GM21515 (cell line): ENCODE measurements at regions not wholly inside any gene's neighbourhood (a gene's known extent, or its start where the extent isn't known, plus 50 kb on each side); places are given as distances from the start of the nearest gene placed in this dataset.
"Not testable (repeated sequence)": the region's sequence is repeated elsewhere in the genome, so short reads cannot be mapped to it uniquely, and the experiment has no call there.

ENCODE experiments used
- ATAC-seq: cut with Tn5 transposase; IDR thresholded peaks from one replicate; pipeline ENCODE4 v1.9.1; 2021; ENCODE audit not compliant: unreplicated experiment

- not testable (repeated sequence) for ATAC-seq
These were observed 186.7 kb downstream of the SPATA31A6 start for GRCh38 chr9:42370172-42370571.

- ATAC-seq, result not testable (repeated sequence)
These were observed 188.0 kb downstream of the SPATA31A6 start for GRCh38 chr9:42371417-42371816.

GRCh38 chr9:42377530-42378417, 194.3 kb downstream of the SPATA31A6 start:
- ATAC-seq, result not testable (repeated sequence)

GRCh38 chr9:42378418-42378815, 195.0 kb downstream of the SPATA31A6 start:
- ATAC-seq, result no peak

- not testable (repeated sequence) for ATAC-seq
These were observed 196.1 kb downstream of the SPATA31A6 start for GRCh38 chr9:42379602-42380001.

GRCh38 chr9:42384585-42384984, 201.1 kb downstream of the SPATA31A6 start:
- not testable (repeated sequence) for ATAC-seq

GRCh38 chr9:42385574-42386120, 202.2 kb downstream of the SPATA31A6 start:
- not testable (repeated sequence) for ATAC-seq

- ATAC-seq, result no peak
These were observed 203.0 kb downstream of the SPATA31A6 start for GRCh38 chr9:42386477-42386876.

GRCh38 chr9:42388146-42388690, 204.8 kb downstream of the SPATA31A6 start:
- no peak for ATAC-seq

GRCh38 chr9:42388846-42389245, 205.4 kb downstream of the SPATA31A6 start:
- no peak for ATAC-seq

GRCh38 chr9:42392773-42393455, 209.5 kb downstream of the SPATA31A6 start:
- not testable (repeated sequence) for ATAC-seq

- ATAC-seq, result no peak
These were observed 212.9 kb downstream of the SPATA31A6 start for GRCh38 chr9:42396318-42396717.

- ATAC-seq, result not testable (repeated sequence)
These were observed 213.9 kb downstream of the SPATA31A6 start for GRCh38 chr9:42397336-42397735.

GRCh38 chr9:42402919-42403318, 219.5 kb downstream of the SPATA31A6 start:
- not testable (repeated sequence) for ATAC-seq

GRCh38 chr9:42409581-42409980, 226.1 kb downstream of the SPATA31A6 start:
- ATAC-seq, result not testable (repeated sequence)

- ATAC-seq, result not testable (repeated sequence)
These were observed 228.9 kb downstream of the SPATA31A6 start for GRCh38 chr9:42412354-42412753.

- ATAC-seq, result not testable (repeated sequence)
These were observed 231.4 kb downstream of the SPATA31A6 start for GRCh38 chr9:42414865-42415264.

GRCh38 chr9:42419652-42420051, 236.2 kb downstream of the SPATA31A6 start:
- ATAC-seq, result not testable (repeated sequence)

- ATAC-seq, result peak; percentile 69
These were observed 236.9 kb downstream of the SPATA31A6 start for GRCh38 chr9:42420324-42420723.

- not testable (repeated sequence) for ATAC-seq
These were observed 238.2 kb downstream of the SPATA31A6 start for GRCh38 chr9:42421630-42422029.
